ENCODE measurements at regions not wholly inside any gene's neighbourhood (a gene's known extent, or its start where the extent isn't known, plus 50 kb on each side); places are given as distances from the start of the nearest gene placed in this dataset.

- Histone ChIP-seq H3K27ac (ENCODE audit: insufficient read depth, low read length) (no peak overlapping the region), H3K23ac (ENCODE audit: low read depth, low read length) (no peak overlapping the region), H3K9me1 (ENCODE audit: insufficient read depth, low read length) (peaks cover 3% of the 10 kb centered on the region), H3K14ac (replicated peaks; ENCODE audit: low read depth, low read length) (no peak overlapping the region), H2BK5ac (ENCODE audit: low read depth, low read length, poor library complexity, severe bottlenecking) (no peak overlapping the region), H3K4ac (ENCODE audit: low read depth, low read length) (no peak overlapping the region), H4K5ac (ENCODE audit: low read depth, low read length) (no peak overlapping the region), H4K91ac (ENCODE audit: insufficient read depth, low read depth, low read length) (no peak overlapping the region), H3K18ac (ENCODE audit: low read depth, low read length) (no peak overlapping the region), H3K27me3 (ENCODE audit: control insufficient read depth, insufficient read depth, low read length) (no peaks in the 10 kb centered on the region), H3K4me1 (ENCODE audit: control insufficient read depth, insufficient read depth, low read length) (peaks cover 7% of the 10 kb centered on the region), H4K20me1 (ENCODE audit: insufficient read depth, low read length) (no peaks in the 10 kb centered on the region), H3K4me3 (ENCODE audit: insufficient read depth, low read depth, low read length) (no peak overlapping the region), H3K56ac (ENCODE audit: extremely low read depth, insufficient read depth, low read length) (no peak overlapping the region), H2AK9ac (replicated peaks; ENCODE audit: low read depth, low read length, poor library complexity) (no peak overlapping the region), H3K4me2 (ENCODE audit: low read depth, low read length) (no peak overlapping the region), H3K9ac (ENCODE audit: low read depth, low read length) (no peak overlapping the region), H2AK5ac (ENCODE audit: low read depth, low read length) (no peak overlapping the region), H2BK20ac (ENCODE audit: low read depth, low read length) (no peak overlapping the region), H3K9me3 (ENCODE audit: control insufficient read depth, insufficient read depth, low read length) (peaks cover 10% of the 10 kb centered on the region), H4K8ac (ENCODE audit: low read depth in 2 of 2, low read length in 2 of 2) (no peak overlapping the region), H3K36me3 (ENCODE audit: control insufficient read depth, insufficient read depth, low read length) (no peaks in the 10 kb centered on the region), H2BK15ac (ENCODE audit: low read depth, low read length) (no peak overlapping the region), H2AFZ (replicated peaks; ENCODE audit: low read length, poor library complexity) (no peak overlapping the region), H3K79me1 (ENCODE audit: low read depth in 1 of 2, low read length in 2 of 2) (no peaks in the 10 kb centered on the region), H2BK120ac (ENCODE audit: low read depth, low read length) (no peak overlapping the region)
- ChIA-PET POLR2A (ENCODE audit: unreplicated experiment) (no interaction called here), CTCF (no interaction called here)
- TF ChIP-seq CEBPB (IDR thresholded peaks at IDR 0.05; ENCODE audit: low read depth, low read length): no peak
- no peak for TF ChIP-seq BHLHE40 (IDR thresholded peaks at IDR 0.05; ENCODE audit: low read depth, low read length)
- no peak for TF ChIP-seq RCOR1 (IDR thresholded peaks at IDR 0.05; ENCODE audit: insufficient replicate concordance, low read length)
- no peak for TF ChIP-seq MXI1 (IDR thresholded peaks at IDR 0.05; ENCODE audit: borderline replicate concordance, low read depth, low read length)
- no peak for TF ChIP-seq RAD21 (IDR thresholded peaks at IDR 0.05; ENCODE audit: low read length)
- TF ChIP-seq NFE2L2 (IDR thresholded peaks at IDR 0.05; ENCODE audit: low read depth, low read length): no peak
- TF ChIP-seq CHD1 (IDR thresholded peaks at IDR 0.05; ENCODE audit: low read depth, low read length): no peak
- no peak for TF ChIP-seq CTCF (conservative IDR thresholded peaks at IDR 0.05; ENCODE audit: low read depth, low read length)
- no CpG with 5 or more reads among the region's 1 CpG for WGBS, 2 experiments (ENCODE audit: extremely low coverage in 2 of 2, insufficient read length in 1 of 2)
- DNase-seq (no peak), ATAC-seq (ENCODE audit: low read depth) (no peak)
- dilution Hi-C loops (cut with HindIII; ENCODE audit: low sequenced_read_pairs, unreplicated experiment): no loop called here
- BruUV-seq (replicated peaks): no TSS peak
- in situ Hi-C loops (cut with MboI; ENCODE audit: low sequenced_read_pairs): loop anchor here (10.0 kb wide), 1 partner anchor 392 kb away; no protein-coding TSS in a partner anchor
- intact Hi-C loops (cut with micrococcal nuclease): no loop called here
Observed at GRCh38 chr7:46767071-46767470, 814.8 kb downstream of the TNS3 start.

All from IMR-90 (cell line).